ENCODE measurements at regions not wholly inside any gene's neighbourhood (a gene's known extent, or its start where the extent isn't known, plus 50 kb on each side); places are given as distances from the start of the nearest gene placed in this dataset.

- TF ChIP-seq CTCF (IDR thresholded peaks at IDR 0.05; ENCODE audit: low read depth, low read length, missing input control) = no peak
- TF ChIP-seq RXRA (IDR thresholded peaks at IDR 0.05) = no peak
- TF ChIP-seq FOXA1 (IDR thresholded peaks at IDR 0.05) = no peak
- TF ChIP-seq TAF1 (conservative IDR thresholded peaks at IDR 0.05) = no peak
- no peak for TF ChIP-seq JUND (IDR thresholded peaks at IDR 0.05)
- TF ChIP-seq ATF3 (IDR thresholded peaks at IDR 0.05) = no peak
- no peak for TF ChIP-seq HNF4G (IDR thresholded peaks at IDR 0.05)
- no peak for TF ChIP-seq MAX (IDR thresholded peaks at IDR 0.05)
- TF ChIP-seq GABPA (IDR thresholded peaks at IDR 0.05 in 1 of 2, conservative IDR thresholded peaks at IDR 0.05 in 1 of 2) = no peak
These were observed 2743.3 kb upstream of the PCDH20 start for GRCh38 chr13:64158908-64159307.

Data from liver (tissue), 3 donors.